HEK293 (cell line): ENCODE measurements at regions not wholly inside any gene's neighbourhood (a gene's known extent, or its start where the extent isn't known, plus 50 kb on each side); places are given as distances from the start of the nearest gene placed in this dataset.
A peak's percentile ranks its signal among the peaks of the same experiment; 100 is the strongest.

Source experiments
- CTCF ChIA-PET: fragments of 350-600 bp; formaldehyde crosslinking; extraction: SDS; loops from one replicate; lab custom pipeline; 2021; ENCODE audit warnings: antibody characterized with exemption; lab: Yijun Ruan, JAX
- POLR2A ChIA-PET: fragments of 300-600 bp; formaldehyde crosslinking; extraction: SDS; loops from one replicate; lab custom pipeline; 2020; ENCODE audit warnings: antibody characterized with exemption, inconsistent platforms; lab: Yijun Ruan, JAX
- H3K27ac ChIP-seq: fragments of 200-500 bp; sonication (Bioruptor generic); 2 replicates; pipeline ENCODE4 v1.5.1; 2014; ENCODE audit warnings: low read depth, low read length, control low read depth, inconsistent platforms; ENCODE audit errors: extremely low read depth
- H3K36me3 ChIP-seq, 2 experiments: fragments of 200-500 bp in 1 of 2; sonication (Bioruptor generic) in 1 of 2; 1 replicate in 1 of 2; 2 replicates in 1 of 2; pipeline ENCODE4 v1.5.1; 2014 to 2017; ENCODE audit warnings: inconsistent platforms in 2 of 2, low read length in 2 of 2; ENCODE audit not compliant: control insufficient read depth in 2 of 2, insufficient read depth in 1 of 2
- H3K4me1 ChIP-seq: fragments of 200-500 bp; sonication (Bioruptor generic); 2 replicates; pipeline ENCODE4 v1.5.1; 2014; ENCODE audit warnings: mild to moderate bottlenecking, low read length, inconsistent platforms; ENCODE audit not compliant: control insufficient read depth, insufficient read depth
- H3K4me3 ChIP-seq: 2 replicates; pipeline ENCODE4 v1.5.1; 2011; ENCODE audit warnings: low read depth, mild to moderate bottlenecking, control low read depth, low read length, moderate library complexity
- H3K9me3 ChIP-seq: fragments of 200-500 bp; sonication (Bioruptor generic); 2 replicates; pipeline ENCODE4 v1.5.1; 2014; ENCODE audit warnings: low read depth, low read length, inconsistent platforms; ENCODE audit not compliant: control insufficient read depth, insufficient read depth
- ATF2 ChIP-seq: fragments of 450-650 bp; formaldehyde crosslinking; IDR thresholded peaks from 2 replicates; pipeline ENCODE4 v1.5.1; 2016; ENCODE audit warnings: missing biosample characterization, missing genetic modification characterization, low read depth
- BCL6B ChIP-seq: fragments of 450-650 bp; formaldehyde crosslinking; IDR thresholded peaks from 2 replicates; pipeline ENCODE4 v1.5.1; 2017; ENCODE audit warnings: missing biosample characterization, missing genetic modification characterization
- EGR2 ChIP-seq: fragments of 450-650 bp; formaldehyde crosslinking; IDR thresholded peaks from 2 replicates; pipeline ENCODE4 v1.5.1; 2016; ENCODE audit warnings: low read depth, missing biosample characterization, missing genetic modification characterization
- IKZF3 ChIP-seq: fragments of 450-650 bp; IDR thresholded peaks from 2 replicates; pipeline ENCODE4 v1.5.0; 2018; ENCODE audit warnings: missing biosample characterization, mild to moderate bottlenecking, missing genetic modification characterization, moderate library complexity
- KLF8 ChIP-seq: fragments of 450-650 bp; formaldehyde crosslinking; IDR thresholded peaks from 2 replicates; pipeline ENCODE4 v1.5.1; 2016; ENCODE audit warnings: missing biosample characterization, missing genetic modification characterization
- KLF9 ChIP-seq: fragments of 450-650 bp; formaldehyde crosslinking; IDR thresholded peaks from 2 replicates; pipeline ENCODE4 v1.5.1; 2016; ENCODE audit warnings: missing biosample characterization, missing genetic modification characterization, low read depth
- MZF1 ChIP-seq: fragments of 450-650 bp; formaldehyde crosslinking; IDR thresholded peaks from 2 replicates; pipeline ENCODE4 v1.5.1; 2017; ENCODE audit warnings: missing biosample characterization, missing genetic modification characterization, borderline replicate concordance
- SP2 ChIP-seq: fragments of 450-650 bp; formaldehyde crosslinking; IDR thresholded peaks from 2 replicates; pipeline ENCODE4 v1.5.1; 2016; ENCODE audit warnings: missing biosample characterization, missing genetic modification characterization
- ZBTB44 ChIP-seq: fragments of 450-650 bp; IDR thresholded peaks from 2 replicates; pipeline ENCODE4 v1.5.1; 2018; ENCODE audit warnings: missing biosample characterization, mild to moderate bottlenecking, missing genetic modification characterization
- ZBTB48 ChIP-seq: fragments of 450-650 bp; formaldehyde crosslinking; IDR thresholded peaks from 2 replicates; pipeline ENCODE4 v1.5.1; 2016; ENCODE audit warnings: missing biosample characterization, missing genetic modification characterization
- ZBTB6 ChIP-seq: fragments of 450-650 bp; formaldehyde crosslinking; IDR thresholded peaks from 2 replicates; pipeline ENCODE4 v1.5.1; 2017; ENCODE audit warnings: missing biosample characterization, missing genetic modification characterization
- ZNF112 ChIP-seq: fragments of 450-650 bp; formaldehyde crosslinking; IDR thresholded peaks from 2 replicates; pipeline ENCODE4 v1.5.0; 2017; ENCODE audit warnings: missing biosample characterization, missing genetic modification characterization
- ZNF138 ChIP-seq: fragments of 450-650 bp; formaldehyde crosslinking; IDR thresholded peaks from 2 replicates; pipeline ENCODE4 v1.5.1; 2016; ENCODE audit warnings: missing biosample characterization, missing genetic modification characterization, borderline replicate concordance
- ZNF19 ChIP-seq: fragments of 450-650 bp; formaldehyde crosslinking; IDR thresholded peaks from 2 replicates; pipeline ENCODE4; 2016; ENCODE audit warnings: missing biosample characterization, missing genetic modification characterization, low read depth
- ZNF202 ChIP-seq: fragments of 450-650 bp; formaldehyde crosslinking; IDR thresholded peaks from 2 replicates; pipeline ENCODE4 v1.5.1; 2016; ENCODE audit warnings: missing biosample characterization, missing genetic modification characterization, borderline replicate concordance
- ZNF221 ChIP-seq: fragments of 450-650 bp; formaldehyde crosslinking; IDR thresholded peaks from 2 replicates; pipeline ENCODE4 v1.5.1; 2017; ENCODE audit warnings: missing biosample characterization, missing genetic modification characterization, borderline replicate concordance
- ZNF404 ChIP-seq: fragments of 450-650 bp; formaldehyde crosslinking; IDR thresholded peaks from 2 replicates; pipeline ENCODE4 v1.5.1; 2017; ENCODE audit warnings: missing biosample characterization, missing genetic modification characterization
- ZNF529 ChIP-seq: fragments of 450-650 bp; formaldehyde crosslinking; IDR thresholded peaks from 2 replicates; pipeline ENCODE4 v1.5.1; 2017; ENCODE audit warnings: missing genetic modification characterization, missing biosample characterization; ENCODE audit not compliant: insufficient replicate concordance
- ZNF600 ChIP-seq: fragments of 450-650 bp; formaldehyde crosslinking; IDR thresholded peaks from 2 replicates; pipeline ENCODE4 v1.5.1; 2016; ENCODE audit warnings: missing biosample characterization, missing genetic modification characterization
- ZNF629 ChIP-seq: fragments of 450-650 bp; formaldehyde crosslinking; IDR thresholded peaks from 2 replicates; pipeline ENCODE4 v1.5.1; 2017; ENCODE audit warnings: missing biosample characterization, missing genetic modification characterization
- ZNF670 ChIP-seq: fragments of 450-650 bp; formaldehyde crosslinking; IDR thresholded peaks from 2 replicates; pipeline ENCODE4 v1.5.1; 2016; ENCODE audit warnings: missing biosample characterization, missing genetic modification characterization, low read depth
- ZNF777 ChIP-seq: fragments of 450-650 bp; formaldehyde crosslinking; IDR thresholded peaks from 2 replicates; pipeline ENCODE4 v1.5.1; 2017; ENCODE audit warnings: missing biosample characterization, missing genetic modification characterization, borderline replicate concordance
- ZSCAN16 ChIP-seq: fragments of 450-650 bp; formaldehyde crosslinking; IDR thresholded peaks from 2 replicates; pipeline ENCODE4 v1.5.1; 2016; ENCODE audit warnings: missing biosample characterization, missing genetic modification characterization

GRCh38 chr18:65522907-65523306, 227.9 kb upstream of the CDH7 start:
- POLR2A ChIA-PET, result no interaction called here
- no peaks in the 10 kb centered on the region for H3K9me3 ChIP-seq
- H3K27ac ChIP-seq, result no peak overlapping the region
- H3K4me3 ChIP-seq, result no peak overlapping the region
- H3K36me3 ChIP-seq, result no peaks in the 10 kb centered on the region
- TF ChIP-seq ZNF600 (tag by site-specific recombination) (no peak), ZBTB44 (tag by site-specific recombination) (no peak), MZF1 (tag by site-specific recombination) (no peak), ZNF777 (no peak), ZNF404 (tag by site-specific recombination) (no peak), ZNF529 (tag by site-specific recombination) (no peak), SP2 (tag by site-specific recombination) (no peak)
- TF ChIP-seq, all 188 proteins: peak for 0
- CTCF ChIA-PET, result interaction anchor here (0.6 kb wide), 1 partner anchor 13 kb away, joined by 3 read pairs; no protein-coding TSS in a partner anchor
- peaks cover under 1% of the 10 kb centered on the region; the same call in 1 of the 2 replicates for H3K4me1 ChIP-seq

- H3K9me3 ChIP-seq, result no peaks in the 10 kb centered on the region
- TF ChIP-seq KLF9 (tag by site-specific recombination) (no peak), ATF2 (peak; percentile 28; the same call in 1 of the 2 replicates)
- no peak overlapping the region for H3K4me3 ChIP-seq
- POLR2A ChIA-PET, result no interaction called here
- H3K27ac ChIP-seq, result no peak overlapping the region
- no peaks in the 10 kb centered on the region for H3K36me3 ChIP-seq
- H3K4me1 ChIP-seq, result no peaks in the 10 kb centered on the region
- CTCF ChIA-PET, result no interaction called here
Measured at GRCh38 chr18:65516209-65516608, 234.6 kb upstream of the CDH7 start.

- no peaks in the 10 kb centered on the region for H3K36me3 ChIP-seq
- no peak overlapping the region for H3K4me3 ChIP-seq
- no peak for TF ChIP-seq ZSCAN16 (tag by site-specific recombination)
- no peak for TF ChIP-seq ZNF629 (tag by site-specific recombination)
- TF ChIP-seq IKZF3 (tag by site-specific recombination), result no peak
- no peak for TF ChIP-seq ZNF221 (tag by site-specific recombination)
- no peak for TF ChIP-seq EGR2 (tag by site-specific recombination)
- no peak overlapping the region for H3K27ac ChIP-seq
- ChIA-PET POLR2A (no interaction called here), CTCF (no interaction called here)
- no peaks in the 10 kb centered on the region for H3K9me3 ChIP-seq
- H3K4me1 ChIP-seq, result no peaks in the 10 kb centered on the region
Measured at GRCh38 chr18:65498605-65499004, 252.2 kb upstream of the CDH7 start.

- Histone ChIP-seq H3K4me1 (no peaks in the 10 kb centered on the region), H3K36me3 (no peaks in the 10 kb centered on the region), H3K9me3 (no peaks in the 10 kb centered on the region), H3K27ac (no peak overlapping the region), H3K4me3 (no peak overlapping the region)
- ChIA-PET CTCF (interaction anchor here (0.7 kb wide), 1 partner anchor 138 kb away, joined by 4 read pairs; no protein-coding TSS in a partner anchor), POLR2A (no interaction called here)
- no peak for TF ChIP-seq ZNF19 (tag by site-specific recombination)
- no peak for TF ChIP-seq BCL6B (tag by site-specific recombination)
- no peak for TF ChIP-seq ZBTB6 (tag by site-specific recombination)
- no peak for TF ChIP-seq ZNF112 (tag by site-specific recombination)
- TF ChIP-seq KLF8 (tag by site-specific recombination), result no peak
- TF ChIP-seq ZNF138 (tag by site-specific recombination), result no peak
- TF ChIP-seq ZNF670 (tag by site-specific recombination), result no peak
- TF ChIP-seq ZNF202 (tag by site-specific recombination), result no peak
- TF ChIP-seq ZBTB48 (tag by site-specific recombination), result no peak
Measured at GRCh38 chr18:65487569-65487968, 263.2 kb upstream of the CDH7 start.
